HEK293 (cell line): ENCODE measurements at regions not wholly inside any gene's neighbourhood (a gene's known extent, or its start where the extent isn't known, plus 50 kb on each side); places are given as distances from the start of the nearest gene placed in this dataset.

Source experiments
- CTCF ChIP-seq: fragments of 450-650 bp; formaldehyde crosslinking; IDR thresholded peaks from 2 replicates; pipeline ENCODE4 v1.5.1; 2016; ENCODE audit warnings: missing biosample characterization, missing genetic modification characterization
- ZBTB44 ChIP-seq: fragments of 450-650 bp; IDR thresholded peaks from 2 replicates; pipeline ENCODE4 v1.5.1; 2018; ENCODE audit warnings: missing biosample characterization, mild to moderate bottlenecking, missing genetic modification characterization
- ZFHX2 ChIP-seq: fragments of 450-650 bp; formaldehyde crosslinking; conservative IDR thresholded peaks from 2 replicates; pipeline ENCODE4 v1.5.1; 2016; ENCODE audit warnings: missing biosample characterization, missing genetic modification characterization
- ZNF239 ChIP-seq: fragments of 450-650 bp; formaldehyde crosslinking; IDR thresholded peaks from 2 replicates; pipeline ENCODE4 v1.5.1; 2016; ENCODE audit warnings: missing biosample characterization, missing genetic modification characterization
- ZNF610 ChIP-seq: fragments of 450-650 bp; formaldehyde crosslinking; IDR thresholded peaks from 2 replicates; pipeline ENCODE4 v1.5.1; 2016; ENCODE audit warnings: missing biosample characterization, missing genetic modification characterization, borderline replicate concordance
- ZNF623 ChIP-seq: fragments of 450-650 bp; formaldehyde crosslinking; IDR thresholded peaks from 2 replicates; pipeline ENCODE4 v1.5.1; 2016; ENCODE audit warnings: missing biosample characterization, missing genetic modification characterization

GRCh38 chr6:153962555-153962954 lies 76.5 kb upstream of the OPRM1 start:
- TF ChIP-seq CTCF (tag by site-specific recombination) (no peak), ZFHX2 (tag by site-specific recombination) (no peak), ZBTB44 (no peak), ZNF623 (tag by site-specific recombination) (no peak), ZNF239 (tag by site-specific recombination) (no peak), ZNF610 (tag by site-specific recombination) (no peak)
